DND-41 (cell line): ENCODE measurements at regions not wholly inside any gene's neighbourhood (a gene's known extent, or its start where the extent isn't known, plus 50 kb on each side); places are given as distances from the start of the nearest gene placed in this dataset.

Experiments used
- ATAC-seq: fragments of 200-7000 bp; cut with Tn5 transposase; 3 replicates; pipeline ENCODE4 v1.9.1; 2021; ENCODE audit warnings: low read depth; ENCODE audit not compliant: insufficient read depth
- DNase-seq: peaks from one replicate; pipeline ENCODE4 v3.0.0-alpha.2; 2020
- H2AFZ ChIP-seq: 2 replicates; pipeline ENCODE4 v1.6.0; 2012; ENCODE audit warnings: low read depth, low read length
- H3K27ac ChIP-seq: 2 replicates; pipeline ENCODE4 v1.5.1; 2012; ENCODE audit warnings: low read length, inconsistent platforms
- H3K27me3 ChIP-seq: fragments of 200-600 bp; sonication (generic); 2 replicates; pipeline ENCODE4 v1.6.0; 2012; ENCODE audit warnings: low read length, mild to moderate bottlenecking, inconsistent platforms; ENCODE audit not compliant: insufficient read depth, poor library complexity
- H3K36me3 ChIP-seq: 2 replicates; pipeline ENCODE4 v1.5.1; 2012; ENCODE audit warnings: low read length, inconsistent platforms; ENCODE audit not compliant: insufficient read depth
- H3K4me1 ChIP-seq: 2 replicates; pipeline ENCODE4 v1.5.1; 2012; ENCODE audit warnings: mild to moderate bottlenecking, low read length; ENCODE audit not compliant: insufficient read depth
- H3K4me2 ChIP-seq: 2 replicates; pipeline ENCODE4 v1.6.0; 2012; ENCODE audit warnings: mild to moderate bottlenecking, moderate library complexity, low read length, inconsistent platforms; ENCODE audit not compliant: insufficient read depth
- H3K4me3 ChIP-seq, 2 experiments: fragments of 200-600 bp in 1 of 2; shearing (Covaris generic) in 1 of 2; 2 replicates each; pipeline ENCODE4 v1.5.1; 2012 to 2016; ENCODE audit warnings: inconsistent platforms in 2 of 2, low read length in 2 of 2, mild to moderate bottlenecking in 2 of 2, low read depth in 1 of 2, moderate library complexity in 1 of 2
- H3K79me2 ChIP-seq: 2 replicates; pipeline ENCODE4 v1.6.0; 2012; ENCODE audit warnings: low read length, inconsistent platforms; ENCODE audit not compliant: insufficient read depth
- H3K9ac ChIP-seq: 2 replicates; pipeline ENCODE4 v1.6.0; 2012; ENCODE audit warnings: low read depth, mild to moderate bottlenecking, inconsistent platforms, low read length, moderate library complexity
- H3K9me3 ChIP-seq: 2 replicates; pipeline ENCODE4 v1.5.1; 2012; ENCODE audit warnings: low read length, moderate library complexity, mild to moderate bottlenecking, inconsistent platforms; ENCODE audit not compliant: insufficient read depth, severe bottlenecking
- H4K20me1 ChIP-seq: 2 replicates; pipeline ENCODE4 v1.6.0; 2012; ENCODE audit warnings: low read length; ENCODE audit not compliant: insufficient read depth
- EZH2 ChIP-seq: IDR thresholded peaks from 3 replicates; pipeline ENCODE4 v1.6.1; 2012; ENCODE audit warnings: borderline replicate concordance, low read depth, mild to moderate bottlenecking, moderate library complexity, low read length, inconsistent platforms; ENCODE audit not compliant: severe bottlenecking
- TF ChIP-seq, protein P1 (sequence below): IDR thresholded peaks from 2 replicates; pipeline ENCODE4 v1.5.1; 2012; ENCODE audit warnings: borderline replicate concordance, low read length, moderate library complexity, mild to moderate bottlenecking; ENCODE audit not compliant: poor library complexity, severe bottlenecking; ENCODE audit errors: extremely low read depth

DNA sequence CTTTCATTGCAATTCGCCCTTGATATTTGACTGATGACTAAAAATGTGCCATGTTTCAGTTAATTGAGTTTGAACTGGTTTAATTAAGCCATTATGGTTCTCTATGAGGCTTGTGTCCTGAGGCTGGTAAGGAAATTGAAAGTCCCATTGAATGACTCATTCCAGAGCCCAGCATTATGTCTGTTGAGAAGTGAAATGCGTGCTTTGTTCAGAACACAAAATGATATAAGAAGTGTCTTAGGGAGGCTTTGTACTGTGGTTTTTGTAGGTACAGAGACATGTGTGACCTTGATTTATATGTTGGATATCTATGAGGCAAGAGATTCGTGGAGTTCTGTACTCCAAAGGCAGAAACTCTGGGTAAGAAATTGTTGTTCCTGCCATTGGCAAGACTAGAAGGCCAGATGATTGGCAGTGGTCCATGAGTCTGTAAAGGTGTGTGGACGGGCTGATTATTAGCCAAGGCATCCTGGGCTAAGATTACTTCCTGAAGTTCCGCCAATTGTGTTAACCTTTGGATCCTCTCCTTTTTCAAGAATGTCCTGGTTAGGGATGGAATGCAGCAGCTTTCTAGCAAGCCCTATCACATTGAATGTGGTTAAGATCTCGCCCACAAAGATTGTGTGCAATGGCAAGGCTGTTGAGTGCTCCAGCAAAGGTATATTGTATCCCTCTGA lies 103.7 kb downstream of the NPIPB5 start:
- Histone ChIP-seq H3K9ac (no peak overlapping the region), H3K27ac (no peak overlapping the region), H3K9me3 (no peaks in the 10 kb centered on the region), H3K4me3 (no peak overlapping the region), H3K4me2 (no peak overlapping the region), H2AFZ (no peak overlapping the region), H3K36me3 (no peaks in the 10 kb centered on the region), H3K79me2 (no peaks in the 10 kb centered on the region), H4K20me1 (no peaks in the 10 kb centered on the region), H3K4me1 (no peaks in the 10 kb centered on the region), H3K27me3 (no peaks in the 10 kb centered on the region)
- TF ChIP-seq, protein P1, sequence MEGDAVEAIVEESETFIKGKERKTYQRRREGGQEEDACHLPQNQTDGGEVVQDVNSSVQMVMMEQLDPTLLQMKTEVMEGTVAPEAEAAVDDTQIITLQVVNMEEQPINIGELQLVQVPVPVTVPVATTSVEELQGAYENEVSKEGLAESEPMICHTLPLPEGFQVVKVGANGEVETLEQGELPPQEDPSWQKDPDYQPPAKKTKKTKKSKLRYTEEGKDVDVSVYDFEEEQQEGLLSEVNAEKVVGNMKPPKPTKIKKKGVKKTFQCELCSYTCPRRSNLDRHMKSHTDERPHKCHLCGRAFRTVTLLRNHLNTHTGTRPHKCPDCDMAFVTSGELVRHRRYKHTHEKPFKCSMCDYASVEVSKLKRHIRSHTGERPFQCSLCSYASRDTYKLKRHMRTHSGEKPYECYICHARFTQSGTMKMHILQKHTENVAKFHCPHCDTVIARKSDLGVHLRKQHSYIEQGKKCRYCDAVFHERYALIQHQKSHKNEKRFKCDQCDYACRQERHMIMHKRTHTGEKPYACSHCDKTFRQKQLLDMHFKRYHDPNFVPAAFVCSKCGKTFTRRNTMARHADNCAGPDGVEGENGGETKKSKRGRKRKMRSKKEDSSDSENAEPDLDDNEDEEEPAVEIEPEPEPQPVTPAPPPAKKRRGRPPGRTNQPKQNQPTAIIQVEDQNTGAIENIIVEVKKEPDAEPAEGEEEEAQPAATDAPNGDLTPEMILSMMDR: no peak
- no peak for TF ChIP-seq EZH2
- ATAC-seq: no peak
- DNase-seq: no peak

DNA sequence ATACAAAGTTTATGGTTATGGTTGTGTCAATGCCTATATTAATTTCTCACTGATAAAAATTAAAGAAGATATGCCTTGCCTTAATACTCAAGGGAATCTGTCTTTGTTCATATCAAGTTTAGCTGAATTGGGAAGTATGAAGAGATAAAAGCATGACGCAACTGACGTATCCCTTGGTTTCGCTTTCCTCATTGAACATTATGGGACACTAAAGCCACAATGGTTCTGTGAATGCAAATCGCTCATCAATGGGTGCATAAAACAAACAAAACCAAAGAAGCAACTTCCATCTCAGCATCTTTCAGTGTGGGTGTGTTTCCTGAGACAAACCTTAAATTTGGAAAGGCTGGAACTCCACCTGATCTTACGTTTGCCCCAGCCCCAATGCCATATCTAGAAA lies 108.2 kb downstream of the NPIPB5 start:
- Histone ChIP-seq H3K36me3 (no peaks in the 10 kb centered on the region), H3K4me3 (no peak overlapping the region), H3K27me3 (peaks cover 5% of the 10 kb centered on the region), H3K4me2 (no peak overlapping the region), H3K9me3 (no peaks in the 10 kb centered on the region), H3K27ac (no peak overlapping the region), H3K4me1 (no peaks in the 10 kb centered on the region), H4K20me1 (no peaks in the 10 kb centered on the region), H3K79me2 (no peaks in the 10 kb centered on the region), H3K9ac (no peak overlapping the region), H2AFZ (no peak overlapping the region)
- TF ChIP-seq, protein P1: no peak
- TF ChIP-seq EZH2: no peak
- DNase-seq: no peak
- ATAC-seq: no peak

DNA sequence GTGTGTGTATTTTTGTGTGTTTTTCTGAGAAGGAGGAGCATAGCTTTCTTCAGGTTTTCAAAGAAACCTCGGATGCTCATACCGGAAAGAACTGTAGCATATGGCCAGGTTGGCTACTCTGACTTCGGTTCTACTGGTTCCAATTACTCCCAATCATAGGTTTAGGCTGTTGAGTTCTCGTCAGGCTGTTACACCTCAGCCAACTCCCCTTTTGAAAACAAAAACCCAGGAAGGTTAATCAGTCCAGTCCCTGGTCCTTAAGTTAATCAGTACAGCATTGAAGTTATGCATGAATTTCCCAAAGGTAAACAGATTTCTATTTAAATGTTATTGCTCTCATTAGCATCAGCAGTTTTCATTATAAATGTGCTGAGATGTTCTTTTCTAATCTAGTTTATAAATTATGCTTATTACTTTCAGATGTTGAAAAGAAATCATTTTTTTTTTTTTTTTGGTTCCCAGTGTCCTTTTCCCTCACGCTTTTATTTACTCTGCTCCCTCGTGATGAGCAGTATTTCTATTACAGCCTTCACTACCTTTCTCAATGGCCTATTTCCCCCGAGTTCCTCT lies 111.0 kb downstream of the NPIPB5 start:
- no peaks in the 10 kb centered on the region for H3K9me3 ChIP-seq
- DNase-seq (no peak), ATAC-seq (no peak)
- no peaks in the 10 kb centered on the region for H3K4me1 ChIP-seq
- no peaks in the 10 kb centered on the region for H3K36me3 ChIP-seq
- TF ChIP-seq EZH2: no peak
- no peak overlapping the region for H3K9ac ChIP-seq
- peaks cover 9% of the 10 kb centered on the region for H3K27me3 ChIP-seq
- H3K4me3 ChIP-seq: no peak overlapping the region
- no peaks in the 10 kb centered on the region for H4K20me1 ChIP-seq
- H2AFZ ChIP-seq: no peak overlapping the region
- no peak overlapping the region for H3K27ac ChIP-seq
- no peaks in the 10 kb centered on the region for H3K79me2 ChIP-seq
- no peak overlapping the region for H3K4me2 ChIP-seq

DNA sequence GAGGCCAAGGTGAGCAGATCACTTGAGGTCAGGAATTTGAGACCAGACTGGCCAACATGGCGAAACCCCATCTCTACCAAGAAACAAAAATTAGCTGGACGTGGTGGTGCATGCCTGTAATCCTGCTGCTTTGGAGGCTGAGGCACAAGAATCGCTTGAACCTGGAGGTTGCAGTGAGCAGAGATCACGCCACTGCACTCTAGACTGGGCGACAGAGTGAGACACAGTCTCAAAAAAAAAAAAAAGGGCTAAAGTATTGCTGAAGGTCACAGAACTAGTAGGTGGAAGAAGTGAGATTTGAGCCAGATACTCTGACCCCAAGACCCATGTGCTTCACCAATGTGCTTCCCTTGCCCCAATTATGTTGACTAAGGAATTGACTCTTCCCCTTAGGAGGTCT lies 112.0 kb downstream of the NPIPB5 start:
- no peak for TF ChIP-seq EZH2
- TF ChIP-seq, protein P1: no peak
- H3K27me3 ChIP-seq: peaks cover 9% of the 10 kb centered on the region
- H3K9me3 ChIP-seq: no peaks in the 10 kb centered on the region
- DNase-seq: no peak
- H4K20me1 ChIP-seq: no peaks in the 10 kb centered on the region
- no peaks in the 10 kb centered on the region for H3K4me1 ChIP-seq
- no peak overlapping the region for H3K4me3 ChIP-seq
- H3K4me2 ChIP-seq: no peak overlapping the region
- no peaks in the 10 kb centered on the region for H3K79me2 ChIP-seq
- no peak overlapping the region for H3K27ac ChIP-seq
- no peak for ATAC-seq
- no peak overlapping the region for H2AFZ ChIP-seq
- no peaks in the 10 kb centered on the region for H3K36me3 ChIP-seq
- H3K9ac ChIP-seq: no peak overlapping the region
